Mesodermal cell (in vitro differentiated cells): ENCODE measurements at regions not wholly inside any gene's neighbourhood (a gene's known extent, or its start where the extent isn't known, plus 50 kb on each side); places are given as distances from the start of the nearest gene placed in this dataset.

Experiments
- H3K27ac ChIP-seq: 2 replicates; pipeline ENCODE4 v1.7.0; 2013; ENCODE audit warnings: mild to moderate bottlenecking, low read depth, low read length, moderate library complexity; ENCODE audit not compliant: severe bottlenecking
- H3K36me3 ChIP-seq: 2 replicates; pipeline ENCODE4 v1.7.1; 2013; ENCODE audit warnings: mild to moderate bottlenecking, low read length, moderate library complexity; ENCODE audit not compliant: control insufficient read depth, insufficient read depth
- H3K4me1 ChIP-seq: one replicate; pipeline ENCODE4 v1.7.1; 2013; ENCODE audit warnings: mild to moderate bottlenecking, low read length; ENCODE audit not compliant: insufficient read depth, control insufficient read depth, poor library complexity, severe bottlenecking
- H3K4me3 ChIP-seq: 2 replicates; pipeline ENCODE4 v1.7.0; 2013; ENCODE audit warnings: low read length, control low read depth, mild to moderate bottlenecking; ENCODE audit not compliant: insufficient read depth, poor library complexity, severe bottlenecking; ENCODE audit errors: extremely low read depth
- H3K9me3 ChIP-seq: 2 replicates; pipeline ENCODE4 v1.7.1; 2013; ENCODE audit warnings: mild to moderate bottlenecking, low read length, moderate library complexity; ENCODE audit not compliant: control insufficient read depth
- WGBS, 2 experiments: methylation state at CpG; one replicate each; pipeline ENCODE4 v1.1.5; 2013; ENCODE audit warnings: missing lambda C conversion rate in 2 of 2; ENCODE audit not compliant: insufficient coverage in 2 of 2; 5-methylcytosine and 5-hydroxymethylcytosine counted together

GRCh38 chr5:8196061-8196460 lies 327.1 kb downstream of the MTRR start:
- H3K27ac ChIP-seq: no peak overlapping the region
- 0% methylated on average over 1 of the region's 2 CpGs; no CpG with 5 or more reads in 1 of the 2 experiments for WGBS, 2 experiments
- no peaks in the 10 kb centered on the region for H3K9me3 ChIP-seq
- no peaks in the 10 kb centered on the region for H3K36me3 ChIP-seq
- no peak overlapping the region for H3K4me3 ChIP-seq
- H3K4me1 ChIP-seq: no peaks in the 10 kb centered on the region

- 89 to 91% methylated on average over 7 of the region's 7 CpGs for WGBS, 2 experiments
- Histone ChIP-seq H3K4me3 (no peak overlapping the region), H3K4me1 (no peaks in the 10 kb centered on the region), H3K9me3 (peaks cover 9% of the 10 kb centered on the region), H3K27ac (no peak overlapping the region), H3K36me3 (no peaks in the 10 kb centered on the region)
Measured at GRCh38 chr5:8208307-8208706, 339.4 kb downstream of the MTRR start.

DNA sequence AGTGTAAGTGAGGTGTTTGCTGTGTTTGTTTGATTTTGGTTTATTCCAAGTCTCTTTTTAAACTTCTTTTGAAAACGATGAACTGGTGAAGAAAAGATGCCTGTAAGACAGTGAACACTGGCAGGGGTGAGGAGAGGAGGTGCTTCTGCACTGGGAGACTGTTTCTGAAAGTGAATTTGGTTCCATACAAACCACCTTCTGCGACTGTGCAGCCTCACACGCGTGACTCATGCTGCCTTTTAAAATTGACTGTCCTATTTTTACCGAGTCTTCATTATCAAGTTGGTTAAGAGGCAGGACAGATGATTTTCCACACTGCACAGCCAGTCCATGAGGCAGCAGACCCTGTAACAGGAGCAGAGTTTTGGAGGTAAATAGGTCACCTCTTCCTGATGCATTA lies 340.6 kb downstream of the MTRR start:
- no peak overlapping the region for H3K4me3 ChIP-seq
- H3K27ac ChIP-seq: no peak overlapping the region
- H3K9me3 ChIP-seq: peaks cover 5% of the 10 kb centered on the region
- no peaks in the 10 kb centered on the region for H3K4me1 ChIP-seq
- H3K36me3 ChIP-seq: no peaks in the 10 kb centered on the region
- 92 to 100% methylated on average over 4 to 5 of the region's 5 CpGs for WGBS, 2 experiments

DNA sequence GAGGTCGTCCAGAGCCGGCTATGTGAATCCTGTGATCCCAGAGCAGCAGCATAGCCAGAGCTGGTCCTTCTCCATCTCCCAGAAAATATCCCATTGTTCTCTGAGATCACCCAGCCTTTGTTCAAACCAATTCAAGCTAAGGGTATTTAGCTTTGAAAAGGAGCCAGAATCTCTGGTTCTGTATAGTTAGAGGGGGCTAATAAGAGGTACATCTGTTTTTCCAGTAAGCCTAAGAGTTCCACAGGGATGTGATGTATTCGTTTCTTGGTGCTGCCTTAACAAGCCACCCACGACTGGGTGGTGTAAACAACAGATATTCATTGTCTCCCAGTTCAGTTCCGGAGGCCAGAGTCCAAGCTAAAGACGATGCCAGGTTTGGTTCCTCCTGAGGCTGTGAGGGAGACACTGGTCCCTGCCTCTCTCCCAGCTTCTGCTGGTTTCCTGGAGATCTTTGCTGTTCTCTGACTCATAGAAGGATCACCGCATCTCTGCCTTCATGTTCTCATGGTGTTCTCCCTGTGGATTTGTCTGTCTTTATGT lies 344.8 kb downstream of the MTRR start:
- H3K4me1 ChIP-seq: no peaks in the 10 kb centered on the region
- H3K4me3 ChIP-seq: no peak overlapping the region
- 51 to 66% methylated on average over 5 to 7 of the region's 7 CpGs for WGBS, 2 experiments
- H3K36me3 ChIP-seq: no peaks in the 10 kb centered on the region
- H3K9me3 ChIP-seq: no peaks in the 10 kb centered on the region
- no peak overlapping the region for H3K27ac ChIP-seq

GRCh38 chr5:8216921-8217320 lies 348.0 kb downstream of the MTRR start:
- no peak overlapping the region for H3K4me3 ChIP-seq
- H3K9me3 ChIP-seq: no peaks in the 10 kb centered on the region
- 90 to 93% methylated on average over 17 to 19 of the region's 20 CpGs for WGBS, 2 experiments
- H3K4me1 ChIP-seq: no peaks in the 10 kb centered on the region
- no peaks in the 10 kb centered on the region for H3K36me3 ChIP-seq
- H3K27ac ChIP-seq: no peak overlapping the region

DNA sequence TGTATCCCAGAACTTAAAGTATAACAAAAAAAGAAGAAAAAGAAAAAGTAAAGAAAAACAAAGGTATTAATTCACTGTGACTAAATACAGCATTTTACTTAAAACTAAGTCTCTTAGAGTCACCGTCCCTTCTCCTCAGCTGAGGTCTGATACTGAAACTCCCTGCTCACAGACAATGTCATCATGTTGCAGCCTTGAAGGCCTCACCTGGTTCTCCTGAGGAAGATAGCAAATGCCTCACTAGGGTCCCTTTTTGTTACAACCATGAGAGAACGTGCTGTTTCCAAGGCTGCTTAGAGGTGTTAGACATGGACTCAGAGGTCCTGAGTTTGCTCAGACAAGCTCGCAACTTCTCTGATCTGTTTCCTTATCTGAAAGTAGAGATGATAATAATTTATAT lies 357.2 kb downstream of the MTRR start:
- Histone ChIP-seq H3K27ac (no peak overlapping the region), H3K4me3 (no peak overlapping the region), H3K4me1 (no peaks in the 10 kb centered on the region), H3K36me3 (no peaks in the 10 kb centered on the region), H3K9me3 (no peaks in the 10 kb centered on the region)
- WGBS, 2 experiments: 80 to 87% methylated on average over 2 of the region's 3 CpGs

DNA sequence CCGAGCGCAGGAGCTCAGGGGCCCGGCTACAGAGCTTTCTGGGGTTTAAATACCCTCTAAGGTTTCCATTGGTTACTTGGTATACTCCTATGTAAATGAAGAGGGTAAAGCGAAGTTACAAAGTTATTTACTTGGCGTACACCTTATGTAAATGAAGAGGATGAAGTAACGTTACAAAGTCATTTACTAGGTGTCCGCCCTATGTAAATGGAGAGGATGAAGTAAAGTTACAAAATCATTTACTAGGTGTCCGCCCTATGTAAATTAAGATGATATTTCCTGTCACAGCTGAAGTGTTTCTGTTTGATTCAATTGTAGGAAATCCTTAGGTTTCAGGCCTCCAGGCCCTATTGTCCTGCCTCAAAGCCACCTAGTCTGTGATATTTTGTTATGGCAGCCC lies 358.2 kb downstream of the MTRR start:
- H3K36me3 ChIP-seq: no peaks in the 10 kb centered on the region
- no peaks in the 10 kb centered on the region for H3K4me1 ChIP-seq
- no peaks in the 10 kb centered on the region for H3K9me3 ChIP-seq
- H3K4me3 ChIP-seq: no peak overlapping the region
- H3K27ac ChIP-seq: no peak overlapping the region
- 76 to 93% methylated on average over 4 to 7 of the region's 8 CpGs for WGBS, 2 experiments

DNA sequence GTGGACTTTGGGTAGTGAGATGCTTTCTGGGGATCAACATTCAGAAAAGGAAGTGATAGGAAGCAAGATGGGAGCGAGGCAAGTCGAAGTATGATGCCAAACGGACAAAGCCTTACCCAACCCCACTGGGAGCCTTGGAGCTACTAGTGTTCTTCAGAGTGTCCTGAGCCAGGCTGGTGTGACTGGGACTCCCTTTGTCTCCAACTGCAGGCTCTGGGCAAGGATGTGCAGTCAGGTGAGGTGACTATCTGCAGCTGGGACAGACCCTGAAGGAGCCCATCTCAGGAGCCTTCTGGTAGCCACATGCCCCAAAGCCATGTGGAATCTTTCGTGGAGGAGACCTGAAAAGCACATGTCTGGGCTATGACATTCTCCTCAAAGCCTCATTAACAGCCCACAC lies 360.6 kb downstream of the MTRR start:
- Histone ChIP-seq H3K4me1 (no peaks in the 10 kb centered on the region), H3K36me3 (no peaks in the 10 kb centered on the region), H3K9me3 (no peaks in the 10 kb centered on the region), H3K27ac (no peak overlapping the region), H3K4me3 (no peak overlapping the region)
- 67 to 72% methylated on average over 1 to 3 of the region's 4 CpGs for WGBS, 2 experiments

- no peaks in the 10 kb centered on the region for H3K36me3 ChIP-seq
Measured at GRCh38 chr5:8230868-8231267, 361.9 kb downstream of the MTRR start.

GRCh38 chr5:8233479-8233878 lies 364.5 kb downstream of the MTRR start:
- Histone ChIP-seq H3K4me1 (no peaks in the 10 kb centered on the region), H3K27ac (no peak overlapping the region), H3K9me3 (no peaks in the 10 kb centered on the region), H3K36me3 (no peaks in the 10 kb centered on the region), H3K4me3 (no peak overlapping the region)

More at GRCh38 chr5:8230868-8231267, 361.9 kb downstream of the MTRR start:
- 90% methylated on average over 2 of the region's 2 CpGs; no CpG with 5 or more reads in 1 of the 2 experiments for WGBS, 2 experiments
- Histone ChIP-seq H3K4me3 (no peak overlapping the region), H3K4me1 (no peaks in the 10 kb centered on the region), H3K9me3 (no peaks in the 10 kb centered on the region), H3K27ac (no peak overlapping the region)

DNA sequence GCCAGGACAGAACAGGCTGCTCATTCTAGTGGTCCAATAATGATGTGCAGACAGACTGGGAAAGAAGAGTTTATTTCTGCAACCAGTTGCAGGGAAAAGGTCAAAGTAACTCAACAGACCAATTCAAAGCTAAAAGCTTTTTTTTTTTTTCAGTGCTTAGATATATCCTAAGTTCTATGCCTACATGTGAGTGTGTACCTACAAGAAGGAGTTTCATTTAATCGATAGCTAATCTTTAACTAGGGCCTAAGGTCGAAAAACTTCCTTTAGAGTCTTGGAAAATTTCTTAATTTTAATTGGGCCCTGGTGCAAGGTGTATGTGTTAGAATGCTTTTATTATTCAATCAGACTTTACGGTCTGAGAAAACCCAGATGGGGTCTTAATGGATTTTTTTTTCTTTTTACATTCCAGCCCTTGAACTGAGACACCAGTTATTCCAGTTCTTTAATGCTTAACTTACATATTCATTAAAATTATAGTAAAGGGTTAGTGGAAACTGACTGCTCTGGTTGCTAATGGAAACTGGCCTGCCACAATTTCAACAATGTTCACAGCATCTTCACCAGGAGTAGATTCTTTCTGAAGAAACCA lies 365.3 kb downstream of the MTRR start:
- Histone ChIP-seq H3K36me3 (no peaks in the 10 kb centered on the region), H3K4me3 (no peak overlapping the region), H3K9me3 (no peaks in the 10 kb centered on the region), H3K27ac (no peak overlapping the region), H3K4me1 (no peaks in the 10 kb centered on the region)
- WGBS, 2 experiments: 30% methylated on average over 2 of the region's 3 CpGs; no CpG with 5 or more reads in 1 of the 2 experiments
